Kidney (tissue), 13 donors: ENCODE measurements at regions not wholly inside any gene's neighbourhood (a gene's known extent, or its start where the extent isn't known, plus 50 kb on each side); places are given as distances from the start of the nearest gene placed in this dataset.

Experiments used
- DNase-seq, 5 donors: peaks; one replicate each; pipeline ENCODE4 v3.0.0-alpha.2; 2013 to 2020
- FAIRE-seq: peaks from 2 replicates; lab custom pipeline; 2012; peaks lifted over from hg19 to GRCh38; lab: Jason Lieb, UNC
- H3K27ac ChIP-seq, 2 donors: one replicate each; pipeline ENCODE4 v1.7.0; 2013; ENCODE audit warnings: low read depth in 2 of 2, low read length in 2 of 2, inconsistent platforms in 1 of 2
- H3K27me3 ChIP-seq: one replicate; pipeline ENCODE4 v1.7.1; 2013; ENCODE audit warnings: low read length, inconsistent platforms; ENCODE audit not compliant: control insufficient read depth, insufficient read depth
- H3K36me3 ChIP-seq, 3 donors: one replicate each; pipeline versions ENCODE4 v1.7.0 to v1.7.1; 2013; ENCODE audit warnings: low read length in 3 of 3, control low read depth in 1 of 3, inconsistent platforms in 1 of 3; ENCODE audit not compliant: insufficient read depth in 3 of 3, control insufficient read depth in 2 of 3
- H3K4me1 ChIP-seq, 3 donors: one replicate each; pipeline versions ENCODE4 v1.7.0 to v1.7.1; 2013; ENCODE audit warnings: low read length in 3 of 3, inconsistent platforms in 1 of 3, low read depth in 1 of 3; ENCODE audit not compliant: control insufficient read depth in 2 of 3, insufficient read depth in 2 of 3
- H3K4me3 ChIP-seq, 3 donors: one replicate each; pipeline versions ENCODE4 v1.7.0 to v1.8.1; 2013; ENCODE audit warnings: low read length in 3 of 3, control low read depth in 1 of 3, inconsistent platforms in 1 of 3
- H3K9ac ChIP-seq, 3 donors: one replicate each; pipeline versions ENCODE4 v1.7.0 to v1.7.1; 2013; ENCODE audit warnings: low read length in 3 of 3, control low read depth in 1 of 3, inconsistent platforms in 1 of 3
- H3K9me3 ChIP-seq, 3 donors: one replicate each; pipeline versions ENCODE4 v1.7.0 to v1.7.1; 2013; ENCODE audit warnings: low read length in 3 of 3, control low read depth in 1 of 3, inconsistent platforms in 1 of 3; ENCODE audit not compliant: control insufficient read depth in 2 of 3, insufficient read depth in 1 of 3
- CTCF ChIP-seq: IDR thresholded peaks from 3 replicates; pipeline ENCODE4 v1.5.1; 2012; ENCODE audit warnings: mild to moderate bottlenecking, moderate library complexity, borderline replicate concordance; ENCODE audit not compliant: insufficient read depth; ENCODE audit errors: extremely low read depth
- intact Hi-C: fragments of 100-400 bp; cut with DNase I; formaldehyde crosslinking; loops from one replicate; pipeline ENCODE4 v1.11.1; 2022
- donor health status: control.
- donor health status: control.
- donor health status: control.
- donor health status: control.
- donor health status: control.
- donor health status: DM: yes; HTN: yes; CAD: no.
- donor health status: Normal renal cell carcinoma (clear cell type).

DNA sequence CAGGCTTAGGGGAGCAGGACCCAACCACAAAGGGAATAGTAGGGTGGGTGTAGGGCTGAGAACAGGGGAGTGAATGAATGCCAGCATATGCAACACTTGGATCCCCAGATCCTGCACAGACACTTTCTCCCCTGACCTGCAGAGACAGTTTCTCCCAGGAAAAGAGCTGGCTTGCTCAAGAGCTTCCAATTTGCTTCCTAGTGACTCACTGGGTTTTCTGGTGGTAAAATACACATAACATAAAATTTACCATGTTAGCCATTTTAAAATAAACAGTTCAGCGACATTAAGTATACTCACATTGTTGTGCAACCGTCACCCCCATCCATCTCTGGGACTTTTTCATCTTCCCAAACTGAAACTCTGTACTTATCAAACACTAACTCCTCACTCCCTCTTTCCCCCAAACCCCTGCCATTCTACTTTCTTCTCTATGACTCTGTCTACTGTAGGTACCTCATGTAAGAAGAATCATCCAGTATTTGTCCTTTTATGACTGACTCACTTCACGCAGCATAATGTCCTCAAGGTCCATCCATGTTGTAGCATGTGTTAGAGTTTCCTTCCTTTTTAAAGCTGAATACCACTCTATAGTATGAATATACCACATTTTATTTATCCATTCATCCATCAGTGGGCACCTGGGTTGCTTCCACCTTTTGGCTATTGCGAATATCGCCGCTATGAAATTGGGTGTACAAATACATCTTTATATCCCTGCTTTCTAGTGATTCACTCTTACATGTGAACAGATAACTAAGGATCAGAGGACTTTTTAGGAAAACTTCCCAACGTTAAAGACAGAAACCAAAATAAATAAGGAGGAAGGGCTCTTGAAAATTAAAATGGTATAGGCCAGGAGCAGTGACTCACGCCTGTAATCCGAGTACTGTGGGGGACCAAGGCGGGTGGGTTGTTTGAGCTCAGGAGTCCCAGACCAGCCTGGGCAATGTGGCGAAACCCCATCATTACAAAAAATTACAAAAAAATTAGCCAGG, 95.6 kb upstream of the TJP1 start:
- Histone ChIP-seq H3K27ac (no peak overlapping the region), H3K27me3 (no peaks in the 10 kb centered on the region), H3K36me3 (no peaks in the 10 kb centered on the region), H3K4me1 (no peaks in the 10 kb centered on the region), H3K9me3 (no peaks in the 10 kb centered on the region), H3K9ac (no peak overlapping the region), H3K4me3 (no peak overlapping the region)
- intact Hi-C loops: no loop called here
- TF ChIP-seq CTCF: no peak
- no peak for DNase-seq
- FAIRE-seq: no peak

DNA sequence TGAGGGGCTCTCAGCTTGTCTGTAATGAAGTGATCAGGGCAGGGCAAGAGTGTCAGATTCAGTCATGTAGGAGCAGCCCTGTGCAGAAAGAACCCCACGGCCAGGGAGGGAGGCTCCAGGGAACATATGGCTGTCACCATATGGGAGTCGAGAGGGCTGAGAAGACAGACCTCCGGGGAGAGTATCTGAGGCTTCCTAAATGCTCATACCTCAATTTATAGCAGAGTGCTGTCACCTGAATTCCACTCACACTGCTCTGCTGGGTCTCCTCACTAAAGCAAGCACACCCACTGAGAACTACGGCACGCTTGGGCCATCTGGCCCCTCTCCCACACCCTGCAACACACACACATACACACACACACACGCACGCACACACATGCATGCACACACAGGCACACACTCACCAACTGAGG, 92.3 kb upstream of the TJP1 start:
- FAIRE-seq (no peak), DNase-seq (no peak)
- no peak for TF ChIP-seq CTCF
- intact Hi-C loops: no loop called here
- no peaks in the 10 kb centered on the region for H3K4me1 ChIP-seq
- peaks cover 0 to 5% (median 0%) of the 10 kb centered on the region in 3 donors for H3K9me3 ChIP-seq
- no peaks in the 10 kb centered on the region for H3K36me3 ChIP-seq
- no peaks in the 10 kb centered on the region for H3K27me3 ChIP-seq
- no peak overlapping the region for H3K27ac ChIP-seq
- H3K9ac ChIP-seq: no peak overlapping the region
- H3K4me3 ChIP-seq: no peak overlapping the region

- H3K9ac ChIP-seq: no peak overlapping the region
- DNase-seq: no peak
- H3K27me3 ChIP-seq: no peaks in the 10 kb centered on the region
- FAIRE-seq: no peak
- no peak overlapping the region for H3K4me3 ChIP-seq
- no peaks in the 10 kb centered on the region for H3K4me1 ChIP-seq
- H3K9me3 ChIP-seq: peaks cover 0 to 5% (median 0%) of the 10 kb centered on the region in 3 donors
- H3K27ac ChIP-seq: no peak overlapping the region
- no peaks in the 10 kb centered on the region for H3K36me3 ChIP-seq
- no peak for TF ChIP-seq CTCF
- intact Hi-C loops: no loop called here
Observed at GRCh38 chr15:29913528-29914135, 91.4 kb upstream of the TJP1 start.
